ENCODE measurements at regions not wholly inside any gene's neighbourhood (a gene's known extent, or its start where the extent isn't known, plus 50 kb on each side); places are given as distances from the start of the nearest gene placed in this dataset.

DNA sequence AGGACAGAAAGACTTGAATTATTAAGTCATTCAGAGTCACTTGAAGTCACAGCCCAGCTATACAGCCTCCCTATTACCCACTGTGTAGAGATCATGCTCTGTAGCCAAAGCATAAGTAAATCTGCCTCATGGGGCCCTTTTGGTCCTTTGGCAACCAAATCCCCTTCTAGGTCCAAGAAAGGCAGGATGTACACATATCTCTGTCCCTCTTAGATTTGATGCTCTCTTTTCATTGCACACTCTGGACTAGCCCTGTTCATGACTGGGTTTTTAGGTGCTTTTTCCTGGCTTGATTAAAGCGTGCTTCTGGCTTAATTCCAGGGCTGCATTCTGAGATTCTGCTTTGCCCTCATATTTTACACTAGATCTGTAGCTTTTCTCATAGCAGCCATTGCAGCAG, 296.8 kb downstream of the TENT5A start:
- TF ChIP-seq, protein P1, sequence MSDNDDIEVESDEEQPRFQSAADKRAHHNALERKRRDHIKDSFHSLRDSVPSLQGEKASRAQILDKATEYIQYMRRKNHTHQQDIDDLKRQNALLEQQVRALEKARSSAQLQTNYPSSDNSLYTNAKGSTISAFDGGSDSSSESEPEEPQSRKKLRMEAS (IDR thresholded peaks at IDR 0.05): no peak
- TF ChIP-seq, protein P2, sequence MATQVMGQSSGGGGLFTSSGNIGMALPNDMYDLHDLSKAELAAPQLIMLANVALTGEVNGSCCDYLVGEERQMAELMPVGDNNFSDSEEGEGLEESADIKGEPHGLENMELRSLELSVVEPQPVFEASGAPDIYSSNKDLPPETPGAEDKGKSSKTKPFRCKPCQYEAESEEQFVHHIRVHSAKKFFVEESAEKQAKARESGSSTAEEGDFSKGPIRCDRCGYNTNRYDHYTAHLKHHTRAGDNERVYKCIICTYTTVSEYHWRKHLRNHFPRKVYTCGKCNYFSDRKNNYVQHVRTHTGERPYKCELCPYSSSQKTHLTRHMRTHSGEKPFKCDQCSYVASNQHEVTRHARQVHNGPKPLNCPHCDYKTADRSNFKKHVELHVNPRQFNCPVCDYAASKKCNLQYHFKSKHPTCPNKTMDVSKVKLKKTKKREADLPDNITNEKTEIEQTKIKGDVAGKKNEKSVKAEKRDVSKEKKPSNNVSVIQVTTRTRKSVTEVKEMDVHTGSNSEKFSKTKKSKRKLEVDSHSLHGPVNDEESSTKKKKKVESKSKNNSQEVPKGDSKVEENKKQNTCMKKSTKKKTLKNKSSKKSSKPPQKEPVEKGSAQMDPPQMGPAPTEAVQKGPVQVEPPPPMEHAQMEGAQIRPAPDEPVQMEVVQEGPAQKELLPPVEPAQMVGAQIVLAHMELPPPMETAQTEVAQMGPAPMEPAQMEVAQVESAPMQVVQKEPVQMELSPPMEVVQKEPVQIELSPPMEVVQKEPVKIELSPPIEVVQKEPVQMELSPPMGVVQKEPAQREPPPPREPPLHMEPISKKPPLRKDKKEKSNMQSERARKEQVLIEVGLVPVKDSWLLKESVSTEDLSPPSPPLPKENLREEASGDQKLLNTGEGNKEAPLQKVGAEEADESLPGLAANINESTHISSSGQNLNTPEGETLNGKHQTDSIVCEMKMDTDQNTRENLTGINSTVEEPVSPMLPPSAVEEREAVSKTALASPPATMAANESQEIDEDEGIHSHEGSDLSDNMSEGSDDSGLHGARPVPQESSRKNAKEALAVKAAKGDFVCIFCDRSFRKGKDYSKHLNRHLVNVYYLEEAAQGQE (IDR thresholded peaks at IDR 0.05): no peak
- TF ChIP-seq, protein P3, sequence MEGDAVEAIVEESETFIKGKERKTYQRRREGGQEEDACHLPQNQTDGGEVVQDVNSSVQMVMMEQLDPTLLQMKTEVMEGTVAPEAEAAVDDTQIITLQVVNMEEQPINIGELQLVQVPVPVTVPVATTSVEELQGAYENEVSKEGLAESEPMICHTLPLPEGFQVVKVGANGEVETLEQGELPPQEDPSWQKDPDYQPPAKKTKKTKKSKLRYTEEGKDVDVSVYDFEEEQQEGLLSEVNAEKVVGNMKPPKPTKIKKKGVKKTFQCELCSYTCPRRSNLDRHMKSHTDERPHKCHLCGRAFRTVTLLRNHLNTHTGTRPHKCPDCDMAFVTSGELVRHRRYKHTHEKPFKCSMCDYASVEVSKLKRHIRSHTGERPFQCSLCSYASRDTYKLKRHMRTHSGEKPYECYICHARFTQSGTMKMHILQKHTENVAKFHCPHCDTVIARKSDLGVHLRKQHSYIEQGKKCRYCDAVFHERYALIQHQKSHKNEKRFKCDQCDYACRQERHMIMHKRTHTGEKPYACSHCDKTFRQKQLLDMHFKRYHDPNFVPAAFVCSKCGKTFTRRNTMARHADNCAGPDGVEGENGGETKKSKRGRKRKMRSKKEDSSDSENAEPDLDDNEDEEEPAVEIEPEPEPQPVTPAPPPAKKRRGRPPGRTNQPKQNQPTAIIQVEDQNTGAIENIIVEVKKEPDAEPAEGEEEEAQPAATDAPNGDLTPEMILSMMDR (IDR thresholded peaks at IDR 0.05): no peak
- TF ChIP-seq JUNB (IDR thresholded peaks at IDR 0.05): no peak
- no peak for TF ChIP-seq CEBPB (IDR thresholded peaks at IDR 0.05)
- no peak for TF ChIP-seq EP300 (IDR thresholded peaks at IDR 0.05)
